GM21526 (cell line): ENCODE measurements at regions not wholly inside any gene's neighbourhood (a gene's known extent, or its start where the extent isn't known, plus 50 kb on each side); places are given as distances from the start of the nearest gene placed in this dataset.
"Not testable (repeated sequence)": the region's sequence is repeated elsewhere in the genome, so short reads cannot be mapped to it uniquely, and the experiment has no call there.

Experiments used
- ATAC-seq: cut with Tn5 transposase; IDR thresholded peaks from one replicate; pipeline ENCODE4 v1.9.1; 2021; ENCODE audit warnings: moderate library complexity; ENCODE audit not compliant: unreplicated experiment, low FRiP score

GRCh38 chr2:120637847-120638246 is 97.8 kb upstream of the GLI2 start:
- no peak for ATAC-seq

- no peak for ATAC-seq
Observed at GRCh38 chr2:120638450-120638849, 97.2 kb upstream of the GLI2 start.

DNA sequence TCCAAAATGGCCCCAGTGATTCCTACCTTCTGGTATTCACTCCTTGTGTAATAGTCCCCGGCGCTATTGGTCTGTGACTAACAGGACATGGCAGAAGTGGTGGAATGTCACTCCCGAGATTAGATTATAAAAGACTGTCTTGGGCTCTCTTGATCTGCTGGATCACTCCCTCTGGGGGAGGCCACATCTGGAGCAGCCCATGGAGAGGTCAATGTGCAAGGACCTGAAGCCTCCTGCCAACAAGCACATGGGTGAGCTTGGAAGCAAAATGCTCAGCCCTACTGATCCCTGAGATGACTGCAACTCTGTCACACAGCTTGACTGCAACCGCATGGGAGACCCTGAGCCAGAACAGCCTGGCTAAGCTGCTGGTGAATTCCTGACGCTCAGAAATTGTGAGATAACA is 94.3 kb upstream of the GLI2 start:
- ATAC-seq, result no peak

DNA sequence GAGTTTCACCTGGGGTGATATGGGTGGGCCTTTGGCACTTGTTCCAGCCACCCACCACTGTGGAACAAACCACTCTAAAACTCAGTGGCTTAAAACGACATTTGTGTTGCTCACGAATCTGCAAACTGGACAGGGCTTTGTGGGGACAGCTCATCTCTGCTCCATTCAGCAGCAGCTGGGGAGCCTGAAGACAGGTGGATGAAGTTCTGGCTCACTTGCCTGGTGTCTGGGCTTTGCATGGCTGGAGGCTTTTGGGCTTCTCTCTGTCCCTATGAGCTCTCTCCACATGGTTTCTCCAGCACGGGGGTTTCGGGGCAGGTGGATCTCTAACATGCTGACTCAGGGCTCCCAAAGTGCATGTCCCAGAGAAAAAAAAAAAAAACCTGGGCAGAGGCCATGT is 93.0 kb upstream of the GLI2 start:
- ATAC-seq, result no peak

GRCh38 chr2:120646994-120647393 is 88.7 kb upstream of the GLI2 start:
- no peak for ATAC-seq

DNA sequence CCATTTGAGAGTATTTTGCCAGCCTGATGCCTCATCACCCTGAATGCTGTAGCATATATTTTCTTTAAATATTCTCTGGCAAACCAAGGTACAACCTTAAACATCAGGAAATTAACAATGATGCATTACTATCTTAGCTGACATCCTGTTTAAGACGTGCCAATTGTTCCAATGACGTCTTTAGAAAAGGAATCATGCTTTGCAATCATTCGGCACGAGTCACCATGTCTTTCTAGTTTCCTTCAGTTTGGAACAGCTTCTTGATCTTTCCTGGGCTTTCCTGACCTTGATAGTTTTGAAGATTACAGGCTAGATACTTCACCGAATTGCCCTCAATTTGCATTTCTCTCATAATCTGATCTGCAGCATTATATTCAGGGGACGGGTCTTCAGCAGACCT is 88.2 kb upstream of the GLI2 start:
- ATAC-seq, result no peak

DNA sequence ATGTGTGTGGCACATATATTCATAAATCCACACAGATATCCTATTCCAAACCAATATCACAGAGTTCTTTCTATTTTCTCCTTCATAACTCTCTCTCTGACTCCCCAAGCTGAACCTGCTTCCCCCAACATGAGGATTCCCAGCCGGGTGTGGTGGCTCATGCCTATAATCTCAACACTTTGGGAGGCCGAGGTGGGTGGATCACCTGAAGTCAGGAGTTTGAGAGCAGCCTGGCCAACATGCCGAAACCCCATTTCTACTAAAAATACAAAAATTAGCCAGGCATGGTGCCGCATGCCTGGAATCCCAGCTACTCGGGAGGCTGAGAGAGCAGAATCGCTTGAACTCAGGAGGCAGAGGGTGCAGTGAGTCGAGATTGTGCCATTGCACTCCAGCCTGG is 86.3 kb upstream of the GLI2 start:
- ATAC-seq, result not testable (repeated sequence)

- ATAC-seq, result no peak
Observed at GRCh38 chr2:120650022-120650644, 85.5 kb upstream of the GLI2 start.

DNA sequence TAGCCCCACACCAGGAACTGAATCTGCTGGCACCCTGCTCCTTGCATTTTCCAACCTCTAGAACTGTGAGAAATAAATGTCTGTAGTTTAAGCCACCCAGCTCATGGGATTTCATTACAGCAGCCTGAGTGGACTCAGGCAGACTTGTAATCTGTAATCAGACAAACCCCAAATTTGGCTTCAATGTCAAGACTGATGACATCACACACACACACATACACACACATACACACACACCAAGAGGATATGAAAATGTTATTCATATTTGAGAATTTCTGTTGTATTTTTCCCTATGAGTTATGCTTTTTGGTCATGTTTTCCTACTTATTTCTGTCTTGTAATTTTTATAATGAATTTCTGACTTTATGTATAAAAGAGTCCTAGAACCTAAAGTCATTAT is 83.8 kb upstream of the GLI2 start:
- no peak for ATAC-seq

GRCh38 chr2:120653046-120653445 is 82.6 kb upstream of the GLI2 start:
- ATAC-seq, result no peak

DNA sequence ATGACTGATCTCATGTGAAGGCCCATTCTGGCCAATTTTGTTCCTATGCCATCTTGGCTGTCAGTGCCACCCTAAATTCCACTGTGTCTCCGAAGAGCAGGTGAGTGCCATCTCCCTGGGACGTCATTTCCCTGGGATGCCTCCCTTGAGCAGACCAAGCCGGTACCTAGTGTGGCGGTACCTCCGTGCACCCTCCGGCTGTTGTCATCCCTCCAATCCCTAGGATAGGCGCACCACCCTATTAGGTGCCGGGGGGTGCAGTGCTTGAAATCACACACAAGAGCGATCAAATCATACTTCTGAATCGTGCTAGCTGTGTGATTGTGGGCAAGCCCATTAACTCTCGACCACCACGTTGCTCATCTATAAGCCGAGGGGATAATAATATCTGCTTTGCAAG is 81.8 kb upstream of the GLI2 start:
- no peak for ATAC-seq

- ATAC-seq, result no peak
Observed at GRCh38 chr2:120654381-120655134, 81.1 kb upstream of the GLI2 start.

- ATAC-seq, result no peak
Observed at GRCh38 chr2:120656273-120656950, 79.3 kb upstream of the GLI2 start.

DNA sequence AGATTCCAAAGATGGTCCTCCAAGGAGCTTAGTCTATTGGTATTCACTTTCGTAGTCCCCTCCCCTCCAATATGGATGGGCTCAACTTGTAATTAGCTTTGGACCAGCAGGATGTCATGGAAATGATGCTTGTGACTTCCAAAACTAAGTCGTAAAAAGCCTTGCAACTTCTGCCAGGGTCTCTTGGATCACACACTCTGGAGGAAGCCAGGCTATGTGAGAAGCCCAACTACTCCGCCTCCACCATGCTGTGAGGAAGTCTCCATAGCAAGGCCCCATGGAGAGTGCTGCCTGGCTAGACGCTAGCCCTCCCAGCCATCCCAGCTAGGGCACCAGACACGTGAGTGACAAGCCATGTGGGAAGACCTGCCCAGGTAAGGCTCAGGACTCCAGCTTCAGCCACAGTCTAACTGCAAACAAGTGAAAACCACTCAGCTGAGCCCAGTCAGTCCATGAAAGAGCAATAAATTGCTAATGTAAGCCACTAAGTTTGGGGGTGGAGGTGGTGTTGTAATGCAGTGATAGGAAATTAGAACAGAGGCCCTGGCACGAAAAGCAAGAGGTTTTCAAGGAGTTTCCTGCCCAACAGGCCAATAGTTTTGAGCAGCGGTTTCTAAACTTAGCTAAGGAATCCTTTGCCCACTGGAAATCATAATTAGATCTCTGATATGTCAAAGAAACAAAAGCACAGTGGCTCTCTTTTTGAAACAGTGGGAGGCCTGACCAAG is 77.5 kb upstream of the GLI2 start:
- no peak for ATAC-seq

GRCh38 chr2:120658770-120659158 is 76.9 kb upstream of the GLI2 start:
- ATAC-seq, result no peak

GRCh38 chr2:120659275-120659977 is 76.2 kb upstream of the GLI2 start:
- ATAC-seq, result no peak

DNA sequence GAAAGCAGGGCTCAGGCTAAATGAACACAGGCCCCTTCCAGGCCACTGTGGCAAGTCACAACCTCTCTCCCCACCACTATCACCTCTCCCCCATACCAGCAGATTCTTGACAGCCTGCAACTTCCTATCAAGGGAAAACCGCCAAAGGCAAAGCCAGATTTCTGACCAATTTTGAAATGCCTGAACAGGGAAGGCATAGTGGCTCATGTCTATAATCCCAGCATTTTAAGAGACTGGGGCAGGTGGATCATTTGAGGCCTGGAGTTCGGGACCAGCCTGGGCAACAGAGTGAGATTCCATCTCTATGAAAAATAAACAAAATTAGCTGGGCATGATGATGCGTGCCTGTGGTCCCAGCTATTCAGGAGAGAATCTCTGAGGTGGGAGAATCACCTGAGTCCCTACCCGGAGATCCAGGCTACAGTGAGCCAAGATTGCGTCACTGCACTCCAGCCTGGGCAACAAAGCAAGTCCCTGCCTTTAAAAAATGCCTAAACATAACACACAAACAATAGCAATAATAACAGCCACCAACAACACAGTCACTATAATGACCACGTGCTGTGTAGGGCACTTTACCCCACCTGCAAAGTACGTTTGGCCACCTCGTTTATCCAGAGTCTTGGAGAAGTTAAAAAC is 75.5 kb upstream of the GLI2 start:
- no peak for ATAC-seq

GRCh38 chr2:120660771-120661459 is 74.8 kb upstream of the GLI2 start:
- ATAC-seq, result no peak

- ATAC-seq, result no peak
Observed at GRCh38 chr2:120661551-120661950, 74.1 kb upstream of the GLI2 start.

GRCh38 chr2:120662046-120662445 is 73.6 kb upstream of the GLI2 start:
- no peak for ATAC-seq
